ENCODE measurements at regions not wholly inside any gene's neighbourhood (a gene's known extent, or its start where the extent isn't known, plus 50 kb on each side); places are given as distances from the start of the nearest gene placed in this dataset.
A peak's percentile ranks its signal among the peaks of the same experiment; 100 is the strongest.
"Not testable (repeated sequence)": the region's sequence is repeated elsewhere in the genome, so short reads cannot be mapped to it uniquely, and the experiment has no call there.

GRCh38 chr1:166379447-166379846 lies 212.6 kb upstream of the FAM78B start:
- DNase-seq: no peak
- in situ Hi-C loops (cut with HindIII; ENCODE audit: low pct_ligation_motif_present, low pct_unique_long_range_greater_than_20kb, low sequenced_read_pairs): no loop called here

- no peak for DNase-seq
- in situ Hi-C loops (cut with HindIII; ENCODE audit: low pct_ligation_motif_present, low pct_unique_long_range_greater_than_20kb, low sequenced_read_pairs): no loop called here
These were observed 216.3 kb upstream of the FAM78B start for GRCh38 chr1:166383137-166383536.

DNA sequence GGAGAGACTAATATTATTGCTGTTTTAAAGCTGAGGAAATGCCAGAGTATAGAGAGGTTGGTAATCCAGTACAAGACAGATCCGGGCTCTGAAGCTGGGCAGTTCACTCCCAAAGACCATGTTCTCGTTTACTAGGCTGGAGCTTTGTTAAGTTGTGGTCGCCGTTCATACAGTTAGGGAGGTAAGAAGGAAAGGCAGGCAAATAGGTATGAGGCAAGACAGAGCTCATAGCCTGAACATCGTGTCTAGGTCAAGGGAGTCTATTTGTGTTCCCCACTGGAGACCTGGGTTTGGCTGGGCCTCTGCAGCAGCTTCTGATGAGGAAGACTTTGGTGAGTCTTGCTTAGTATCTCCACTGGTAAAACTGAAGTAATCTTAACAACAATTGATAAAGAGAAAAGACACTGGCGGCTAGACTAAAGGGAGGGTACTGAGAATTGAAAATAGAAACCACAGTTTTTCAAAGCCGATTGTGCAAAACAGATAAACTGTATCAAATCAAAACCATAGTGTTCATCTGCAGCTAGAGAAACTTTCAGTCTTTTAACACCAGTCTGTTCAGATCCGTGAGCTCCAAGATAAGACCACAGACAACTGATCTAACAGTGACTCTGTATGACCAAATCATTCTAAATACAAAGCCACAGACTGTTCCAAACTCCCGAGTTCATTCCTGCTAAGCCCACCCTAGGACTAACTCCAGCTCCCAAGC lies 217.0 kb upstream of the FAM78B start:
- DNase-seq: no peak
- in situ Hi-C loops (cut with HindIII; ENCODE audit: low pct_ligation_motif_present, low pct_unique_long_range_greater_than_20kb, low sequenced_read_pairs): no loop called here

- no peak for DNase-seq
- in situ Hi-C loops (cut with HindIII; ENCODE audit: low pct_ligation_motif_present, low pct_unique_long_range_greater_than_20kb, low sequenced_read_pairs): no loop called here
These were observed 218.1 kb upstream of the FAM78B start for GRCh38 chr1:166384948-166385347.

- DNase-seq: no peak
- in situ Hi-C loops (cut with HindIII; ENCODE audit: low pct_ligation_motif_present, low pct_unique_long_range_greater_than_20kb, low sequenced_read_pairs): no loop called here
These were observed 223.7 kb upstream of the FAM78B start for GRCh38 chr1:166390366-166391033.

DNA sequence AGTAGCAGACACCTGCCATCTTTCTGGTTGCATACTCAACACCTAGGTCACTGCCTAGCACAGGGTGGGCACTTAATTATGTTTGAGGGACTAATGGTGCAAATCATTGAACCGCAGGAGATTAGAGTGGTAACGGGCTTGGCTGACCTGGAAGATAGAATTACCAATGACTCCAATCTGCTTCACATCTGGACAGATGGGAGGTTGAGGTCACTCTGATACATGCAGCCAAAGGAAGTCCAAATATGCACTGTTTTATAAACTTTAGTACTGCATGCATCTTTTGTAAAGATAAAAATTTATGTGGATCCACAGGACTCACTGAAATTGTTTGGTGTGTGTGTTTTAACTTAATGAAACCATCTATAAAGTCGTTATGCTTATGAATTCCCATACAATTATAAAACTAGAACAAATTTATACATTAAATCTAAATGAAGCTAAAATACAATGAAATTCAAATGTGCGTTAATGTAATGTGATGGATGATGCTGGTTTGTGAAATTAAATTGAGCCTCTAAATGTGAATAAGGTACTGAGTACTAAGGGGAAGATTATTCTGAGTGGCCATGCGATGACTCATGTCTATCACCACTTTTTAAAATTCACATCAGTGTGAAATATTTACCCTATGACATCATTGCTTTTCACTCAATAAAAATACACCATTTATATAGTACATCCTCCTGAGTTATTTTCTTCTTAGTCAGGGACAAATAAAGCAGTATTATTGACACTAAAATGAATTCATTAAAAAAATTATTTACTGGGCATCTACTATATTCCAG lies 224.7 kb upstream of the FAM78B start:
- in situ Hi-C loops (cut with HindIII; ENCODE audit: low pct_ligation_motif_present, low pct_unique_long_range_greater_than_20kb, low sequenced_read_pairs): no loop called here
- no peak for DNase-seq

- no peak for DNase-seq
- in situ Hi-C loops (cut with HindIII; ENCODE audit: low pct_ligation_motif_present, low pct_unique_long_range_greater_than_20kb, low sequenced_read_pairs): no loop called here
These were observed 228.9 kb upstream of the FAM78B start for GRCh38 chr1:166395729-166396128.

- in situ Hi-C loops (cut with HindIII; ENCODE audit: low pct_ligation_motif_present, low pct_unique_long_range_greater_than_20kb, low sequenced_read_pairs); DNase-seq: not testable (repeated sequence)
These were observed 242.7 kb upstream of the FAM78B start for GRCh38 chr1:166409253-166410082.

DNA sequence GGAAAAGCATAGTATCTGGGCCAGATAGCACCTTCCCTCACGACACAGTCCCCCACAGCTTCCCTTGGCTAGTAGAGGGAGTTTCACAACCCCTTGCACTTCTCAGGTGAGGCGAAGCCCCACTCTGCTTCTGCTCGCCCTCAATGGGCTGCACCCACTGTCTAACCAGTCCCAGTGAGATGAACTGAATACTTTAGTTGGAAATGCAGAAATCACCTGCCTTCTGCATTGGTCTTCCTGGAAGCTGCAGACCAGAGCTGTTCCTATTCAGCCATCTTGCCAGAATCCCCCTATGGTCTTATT lies 243.2 kb upstream of the FAM78B start:
- in situ Hi-C loops (cut with HindIII; ENCODE audit: low pct_ligation_motif_present, low pct_unique_long_range_greater_than_20kb, low sequenced_read_pairs): no loop called here
- DNase-seq: no peak

- in situ Hi-C loops (cut with HindIII; ENCODE audit: low pct_ligation_motif_present, low pct_unique_long_range_greater_than_20kb, low sequenced_read_pairs); DNase-seq: not testable (repeated sequence)
These were observed 250.0 kb upstream of the FAM78B start for GRCh38 chr1:166416831-166417230.

- DNase-seq: no peak
- in situ Hi-C loops (cut with HindIII; ENCODE audit: low pct_ligation_motif_present, low pct_unique_long_range_greater_than_20kb, low sequenced_read_pairs): no loop called here
These were observed 251.6 kb upstream of the FAM78B start for GRCh38 chr1:166418344-166418933.

DNA sequence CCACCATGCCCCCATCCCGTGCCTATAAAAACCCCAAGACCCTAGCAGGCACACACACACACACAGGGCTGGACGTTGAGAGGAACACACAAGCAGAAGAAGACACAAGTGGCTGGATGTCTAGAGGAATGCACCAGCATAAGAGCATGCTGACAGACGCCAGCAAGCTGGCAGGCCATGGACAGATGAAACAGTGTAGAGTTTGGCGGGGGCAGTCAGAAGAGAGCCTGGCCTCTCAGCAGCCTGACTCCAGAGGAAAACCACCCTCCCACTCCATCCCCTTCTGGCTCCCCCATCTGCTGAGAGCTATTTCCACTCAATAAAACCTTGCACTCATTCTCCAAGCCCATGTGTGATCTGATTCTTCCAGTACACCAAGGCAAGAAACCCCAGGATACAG lies 255.8 kb upstream of the FAM78B start:
- DNase-seq; in situ Hi-C loops (cut with HindIII; ENCODE audit: low pct_ligation_motif_present, low pct_unique_long_range_greater_than_20kb, low sequenced_read_pairs): not testable (repeated sequence)

GRCh38 chr1:166432655-166433054 lies 265.9 kb upstream of the FAM78B start:
- in situ Hi-C loops (cut with HindIII; ENCODE audit: low pct_ligation_motif_present, low pct_unique_long_range_greater_than_20kb, low sequenced_read_pairs): no loop called here
- DNase-seq: no peak

DNA sequence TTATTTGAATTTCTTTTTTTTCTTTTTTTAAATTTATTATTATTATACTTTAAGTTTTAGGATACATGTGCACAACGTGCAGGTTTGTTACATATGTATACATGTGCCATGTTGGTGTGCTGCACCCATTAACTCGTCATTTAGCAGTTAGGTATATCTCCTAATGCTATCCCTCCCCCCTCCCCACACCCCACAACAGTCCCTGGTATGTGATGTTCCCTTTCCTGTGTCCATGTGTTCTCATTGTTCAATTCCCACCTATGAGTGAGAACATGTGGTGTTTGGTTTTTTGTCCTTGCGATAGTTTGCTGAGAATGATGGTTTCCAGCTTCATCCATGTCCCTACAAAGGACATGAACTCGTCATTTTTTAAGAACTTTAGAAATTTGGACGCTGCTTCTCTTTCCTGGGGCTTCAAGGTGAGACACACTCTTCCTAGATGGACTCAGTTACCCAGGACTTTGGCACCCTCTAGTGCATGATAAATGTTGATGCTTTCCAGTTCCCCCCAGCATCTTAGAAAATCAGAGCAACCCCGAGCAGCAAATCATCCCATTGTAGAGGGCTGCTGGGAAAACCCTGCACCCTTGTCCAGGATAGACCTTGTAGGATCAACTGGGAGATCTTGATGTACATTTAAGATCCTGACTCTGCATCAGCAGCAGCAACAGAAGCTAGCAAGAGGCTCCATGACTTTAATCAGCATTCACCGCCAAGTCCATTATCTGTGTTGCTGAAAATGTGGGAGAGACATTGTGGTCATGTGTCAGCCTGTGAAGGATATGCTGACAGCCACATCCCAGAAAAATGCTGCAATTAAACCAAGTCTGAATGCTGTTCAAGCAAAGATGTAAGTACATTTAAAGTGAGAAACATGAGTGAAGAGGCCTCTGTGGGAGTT lies 266.9 kb upstream of the FAM78B start:
- in situ Hi-C loops (cut with HindIII; ENCODE audit: low pct_ligation_motif_present, low pct_unique_long_range_greater_than_20kb, low sequenced_read_pairs): not testable (repeated sequence)
- DNase-seq: peak; percentile 47

- no peak for DNase-seq
- in situ Hi-C loops (cut with HindIII; ENCODE audit: low pct_ligation_motif_present, low pct_unique_long_range_greater_than_20kb, low sequenced_read_pairs): no loop called here
These were observed 290.9 kb upstream of the FAM78B start for GRCh38 chr1:166457700-166458099.

GRCh38 chr1:166464333-166464732 lies 297.5 kb upstream of the FAM78B start:
- DNase-seq: no peak
- in situ Hi-C loops (cut with HindIII; ENCODE audit: low pct_ligation_motif_present, low pct_unique_long_range_greater_than_20kb, low sequenced_read_pairs): no loop called here

GRCh38 chr1:166470014-166470413 lies 303.2 kb upstream of the FAM78B start:
- in situ Hi-C loops (cut with HindIII; ENCODE audit: low pct_ligation_motif_present, low pct_unique_long_range_greater_than_20kb, low sequenced_read_pairs): no loop called here
- no peak for DNase-seq

DNA sequence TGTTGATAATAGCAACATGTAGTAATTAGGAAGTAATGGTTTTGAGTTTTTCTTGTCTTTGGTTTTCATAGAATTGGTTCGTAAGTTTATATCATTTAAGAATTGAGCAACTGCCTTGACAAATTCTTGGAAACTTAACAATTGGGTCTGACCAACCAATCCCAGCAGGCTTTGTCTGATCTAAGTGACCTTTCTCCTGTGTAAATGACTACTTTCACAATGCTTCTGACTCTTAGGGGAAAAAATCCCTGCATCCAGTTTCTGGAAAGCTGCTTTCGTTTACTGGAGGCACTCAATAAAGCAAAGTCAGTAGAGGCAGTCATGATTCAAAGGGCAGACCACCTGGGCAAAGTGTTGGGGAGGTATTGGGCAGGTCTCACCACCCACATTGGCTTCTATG lies 303.6 kb upstream of the FAM78B start:
- in situ Hi-C loops (cut with HindIII; ENCODE audit: low pct_ligation_motif_present, low pct_unique_long_range_greater_than_20kb, low sequenced_read_pairs): no loop called here
- DNase-seq: no peak

Data from ACHN (cell line).